NT2/D1 (cell line): ENCODE measurements at regions not wholly inside any gene's neighbourhood (a gene's known extent, or its start where the extent isn't known, plus 50 kb on each side); places are given as distances from the start of the nearest gene placed in this dataset.

Source experiments
- SUZ12 ChIP-seq: IDR thresholded peaks from 2 replicates; pipeline ENCODE4 v1.6.1; 2011; ENCODE audit not compliant: insufficient read length, insufficient read depth; ENCODE audit errors: extremely low read depth
- ZNF274 ChIP-seq: IDR thresholded peaks from 2 replicates; pipeline ENCODE4 v1.6.1; 2011; ENCODE audit warnings: mild to moderate bottlenecking, low read depth, low read length

DNA sequence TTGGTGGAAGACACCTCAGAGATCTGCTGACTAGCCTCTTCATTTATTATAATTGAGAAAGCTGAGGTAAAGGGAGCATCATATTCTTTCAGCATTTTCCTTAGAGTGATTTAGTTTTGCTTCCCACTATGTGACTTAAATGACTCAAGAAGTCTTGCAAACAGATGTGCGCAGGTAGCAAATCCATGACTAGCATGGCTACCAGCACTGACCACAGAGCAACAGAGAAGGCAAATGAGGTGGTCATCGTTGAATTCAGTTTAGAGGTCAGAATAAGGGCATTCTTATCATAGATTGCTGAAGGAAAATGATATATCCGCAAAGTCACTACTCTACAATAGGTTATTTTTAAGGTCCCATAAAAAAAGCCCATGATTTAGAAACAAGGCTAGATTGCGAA lies 162.2 kb downstream of the PIK3R1 start:
- TF ChIP-seq SUZ12 = no peak
- TF ChIP-seq ZNF274 = no peak
